HCT116 (cell line): ENCODE measurements at regions not wholly inside any gene's neighbourhood (a gene's known extent, or its start where the extent isn't known, plus 50 kb on each side); places are given as distances from the start of the nearest gene placed in this dataset.

Experiments used
- ATAC-seq: fragments of 200-7000 bp; cut with Tn5 transposase; 2 replicates; pipeline ENCODE4 v1.9.1; 2020; ENCODE audit warnings: mild to moderate bottlenecking, moderate library complexity
- BruUV-seq: library from RNA; stranded (reverse); fragments of 400-500 nt; replicated peaks from 2 replicates; lab custom pipeline; 2021; lab: Mats Ljungman, UMichigan
- CTCF ChIA-PET: fragments of 300-600 bp; sonication (Branson Sonifier 250); formaldehyde crosslinking; loops from one replicate; lab custom pipeline; 2021; ENCODE audit warnings: antibody characterized with exemption; lab: Charles Lee
- POLR2A ChIA-PET: fragments of 300-600, 350-600 bp; sonication (Branson Sonifier 250); formaldehyde crosslinking; loops from one replicate; lab custom pipeline; 2021; ENCODE audit warnings: antibody characterized with exemption; lab: Charles Lee
- RAD21 ChIA-PET, 2 experiments: fragments of 300-600 bp; sonication (Branson Sonifier 250); formaldehyde crosslinking; loops; one replicate each; lab custom pipeline; 2023; ENCODE audit warnings: low total read pairs in 2 of 2; ENCODE audit not compliant: uncharacterized antibody in 2 of 2, unreplicated experiment in 2 of 2, low non-redundant PET in 1 of 2; lab: Charles Lee
- DNase-seq: peaks from one replicate; pipeline ENCODE4 v3.0.0-alpha.2; 2010; ENCODE audit warnings: low read depth, low spot score
- H2AFZ ChIP-seq: fragments of 200-600 bp; shearing (Covaris generic), sonication (generic); 2 replicates; pipeline ENCODE4 v1.6.1; 2017; ENCODE audit warnings: low read depth, mixed run types, mixed read lengths, antibody characterized with exemption, low read length; ENCODE audit not compliant: poor library complexity, severe bottlenecking
- H3K27ac ChIP-seq: 2 replicates; pipeline ENCODE4 v1.5.1; 2012; ENCODE audit warnings: low read depth, low read length
- H3K27me3 ChIP-seq: fragments of 200-600 bp; sonication (generic); 2 replicates; pipeline ENCODE4 v1.6.1; 2016; ENCODE audit warnings: mixed run types, low read length, mixed read lengths; ENCODE audit not compliant: insufficient read depth
- H3K36me3 ChIP-seq, 2 experiments: fragments of 200-500 bp in 1 of 2; fragments of 200-600 bp in 1 of 2; sonication (Bioruptor generic) in 1 of 2; sonication (generic) in 1 of 2; 2 replicates each; pipeline versions ENCODE4 v1.5.1 to v1.6.1; 2014 to 2016; ENCODE audit warnings: low read length in 2 of 2, inconsistent platforms in 1 of 2, mixed read lengths in 1 of 2, mixed run types in 1 of 2; ENCODE audit not compliant: insufficient read depth in 2 of 2, control insufficient read depth in 1 of 2
- H3K4me1 ChIP-seq, 2 experiments: fragments of 200-600 bp in 1 of 2; sonication (generic) in 1 of 2; 2 replicates each; pipeline versions ENCODE4 v1.5.1 to v1.6.1; 2012 to 2017; ENCODE audit warnings: low read length in 2 of 2, inconsistent platforms in 1 of 2, mild to moderate bottlenecking in 1 of 2, mixed read lengths in 1 of 2, mixed run types in 1 of 2, moderate library complexity in 1 of 2; ENCODE audit not compliant: insufficient read depth in 2 of 2, control insufficient read depth in 1 of 2
- H3K4me2 ChIP-seq: fragments of 200-600 bp; sonication (generic); 2 replicates; pipeline ENCODE4 v1.6.1; 2017; ENCODE audit warnings: mixed run types, low read length, mixed read lengths
- H3K4me3 ChIP-seq, 2 experiments: fragments of 200-600 bp in 1 of 2; sonication (generic) in 1 of 2; replicated peaks in 1 of 2; 2 replicates each; pipeline ENCODE4 v1.5.1; 2011 to 2016; ENCODE audit warnings: low read length in 2 of 2, control low read depth in 1 of 2, low read depth in 1 of 2, mild to moderate bottlenecking in 1 of 2, mixed read lengths in 1 of 2, mixed run types in 1 of 2
- H3K79me2 ChIP-seq: fragments of 200-600 bp; sonication (generic); 2 replicates; pipeline ENCODE4 v1.6.1; 2017; ENCODE audit warnings: mild to moderate bottlenecking, mixed run types, low read length, moderate library complexity, mixed read lengths; ENCODE audit not compliant: insufficient read depth
- H3K9ac ChIP-seq: fragments of 200-600 bp; sonication (generic); 2 replicates; pipeline ENCODE4 v1.6.1; 2016; ENCODE audit warnings: low read length, mixed read lengths
- H3K9me2 ChIP-seq: fragments of 200-600 bp; sonication (generic), shearing (Covaris generic); 2 replicates; pipeline ENCODE4 v1.6.1; 2017; ENCODE audit warnings: mixed run types, mild to moderate bottlenecking, moderate library complexity; ENCODE audit not compliant: insufficient read depth
- H3K9me3 ChIP-seq, 2 experiments: fragments of 200-500 bp in 1 of 2; fragments of 200-600 bp in 1 of 2; sonication (Bioruptor generic) in 1 of 2; sonication (generic) in 1 of 2; 2 replicates each; pipeline ENCODE4 v1.6.1; 2014 to 2017; ENCODE audit warnings: low read length in 2 of 2, mixed read lengths in 2 of 2, inconsistent platforms in 1 of 2, low read depth in 1 of 2, mild to moderate bottlenecking in 1 of 2, mixed run types in 1 of 2, moderate library complexity in 1 of 2; ENCODE audit not compliant: control insufficient read depth in 1 of 2, insufficient read depth in 1 of 2
- H4K20me1 ChIP-seq: fragments of 200-600 bp; sonication (generic), shearing (Covaris generic); 2 replicates; pipeline ENCODE4 v1.6.1; 2017; ENCODE audit warnings: mixed run types, mild to moderate bottlenecking, moderate library complexity; ENCODE audit not compliant: insufficient read depth
- CBX3 ChIP-seq: IDR thresholded peaks from 2 replicates; pipeline ENCODE4 v1.6.1; 2012; ENCODE audit warnings: low read depth
- CTCF ChIP-seq, 3 experiments: fragments of 200-600 bp in 1 of 3; sonication (generic) in 1 of 3; IDR thresholded peaks in 2 of 3; conservative IDR thresholded peaks in 1 of 3; 2 replicates each; pipeline ENCODE4 v1.5.1; 2012 to 2017; ENCODE audit warnings: low read depth in 2 of 3, low read length in 2 of 3, antibody characterized with exemption in 1 of 3, borderline replicate concordance in 1 of 3, control low read depth in 1 of 3, mild to moderate bottlenecking in 1 of 3, mixed read lengths in 1 of 3, mixed run types in 1 of 3, moderate library complexity in 1 of 3; ENCODE audit not compliant: insufficient read depth in 1 of 3
- ELF1 ChIP-seq: IDR thresholded peaks from 2 replicates; pipeline ENCODE4 v1.6.1; 2012; ENCODE audit warnings: low read depth, borderline replicate concordance
- FOSL1 ChIP-seq: IDR thresholded peaks from 2 replicates; pipeline ENCODE4 v1.6.1; 2012; ENCODE audit warnings: low read depth
- JUND ChIP-seq: IDR thresholded peaks from 2 replicates; pipeline ENCODE4 v1.6.1; 2012
- POLR2A ChIP-seq: IDR thresholded peaks from 2 replicates; pipeline ENCODE4 v1.7.0; 2011; ENCODE audit warnings: borderline replicate concordance; ENCODE audit not compliant: insufficient read depth, insufficient read length; ENCODE audit errors: extremely low read depth
- POLR2AphosphoS5 ChIP-seq: IDR thresholded peaks from 2 replicates; pipeline ENCODE4 v1.6.1; 2011; ENCODE audit warnings: mild to moderate bottlenecking, low read depth, low read length, moderate library complexity
- SRF ChIP-seq: IDR thresholded peaks from 2 replicates; pipeline ENCODE4 v1.6.1; 2012; ENCODE audit warnings: low read depth
- TCF7L2 ChIP-seq: IDR thresholded peaks from 2 replicates; pipeline ENCODE4 v1.7.0; 2011; ENCODE audit warnings: borderline replicate concordance, inconsistent platforms; ENCODE audit not compliant: insufficient read depth, insufficient read length; ENCODE audit errors: extremely low read depth
- ZFX ChIP-seq: fragments of 450-650 bp; IDR thresholded peaks from 2 replicates; pipeline ENCODE4 v1.6.1; 2017
- intact Hi-C: fragments of 100-400 bp; cut with micrococcal nuclease; formaldehyde crosslinking; loops from 2 replicates; pipeline ENCODE4 v1.10.0; 2022
- TF ChIP-seq, protein P1 (sequence below): IDR thresholded peaks from 2 replicates; pipeline ENCODE4 v1.6.1; 2012

- TF ChIP-seq CTCF (IDR thresholded peaks at IDR 0.05 in 2 of 3, conservative IDR thresholded peaks at IDR 0.05 in 1 of 3; ENCODE audit: borderline replicate concordance in 1 of 3, insufficient read depth in 1 of 3, low read depth in 2 of 3, low read length in 2 of 3) (no peak), SRF (no peak), FOSL1 (no peak), CBX3 (no peak), POLR2A (no peak), ELF1 (no peak), ZFX (no peak), TCF7L2 (no peak), JUND (no peak), POLR2AphosphoS5 (no peak)
- TF ChIP-seq, protein P1, sequence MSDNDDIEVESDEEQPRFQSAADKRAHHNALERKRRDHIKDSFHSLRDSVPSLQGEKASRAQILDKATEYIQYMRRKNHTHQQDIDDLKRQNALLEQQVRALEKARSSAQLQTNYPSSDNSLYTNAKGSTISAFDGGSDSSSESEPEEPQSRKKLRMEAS = no peak
- Histone ChIP-seq H3K9me2 (no peaks in the 10 kb centered on the region), H4K20me1 (no peaks in the 10 kb centered on the region), H3K4me2 (no peak overlapping the region), H3K4me3 (no peak overlapping the region), H3K27ac (no peak overlapping the region), H2AFZ (no peak overlapping the region), H3K4me1 (no peaks in the 10 kb centered on the region), H3K36me3 (no peaks in the 10 kb centered on the region), H3K9ac (no peak overlapping the region), H3K27me3 (peaks cover 11% of the 10 kb centered on the region; the same call in 1 of the 2 replicates), H3K79me2 (no peaks in the 10 kb centered on the region), H3K9me3 (no peaks in the 10 kb centered on the region)
- DNase-seq (no peak), ATAC-seq (no peak)
- ChIA-PET CTCF (no interaction called here), RAD21 (no interaction called here), POLR2A (no interaction called here)
- no TSS peak for BruUV-seq
- intact Hi-C loops = no loop called here
Observed at GRCh38 chr11:116683982-116684381, 88.8 kb downstream of the BUD13 start.
